ENCODE measurements at regions not wholly inside any gene's neighbourhood (a gene's known extent, or its start where the extent isn't known, plus 50 kb on each side); places are given as distances from the start of the nearest gene placed in this dataset.

DNA sequence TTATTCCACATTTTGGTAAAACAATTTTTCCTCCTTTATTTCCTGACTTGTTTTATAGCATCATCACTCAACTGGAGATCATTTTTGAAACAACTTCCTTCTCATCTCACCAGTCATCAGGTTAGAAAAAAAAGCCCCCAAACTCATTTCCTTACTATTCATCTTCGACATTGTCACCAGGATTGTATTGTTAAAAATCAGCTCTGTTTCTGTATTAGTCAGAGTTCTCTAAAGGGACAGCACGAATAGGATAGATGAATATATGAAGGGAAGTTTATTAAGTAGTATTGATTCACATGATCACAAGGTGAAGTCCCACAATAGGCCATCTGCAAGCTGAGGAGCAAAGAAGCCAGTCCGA lies 392.6 kb downstream of the FUT8 start:
- DNase-seq (ENCODE audit: extremely low read depth, low read depth): no peak
- H3K4me3 ChIP-seq (replicated peaks; ENCODE audit: low read depth, low read length): no peak overlapping the region
- TF ChIP-seq CTCF (IDR thresholded peaks at IDR 0.05; ENCODE audit: low read depth, low read length, missing control alignments): no peak

DNA sequence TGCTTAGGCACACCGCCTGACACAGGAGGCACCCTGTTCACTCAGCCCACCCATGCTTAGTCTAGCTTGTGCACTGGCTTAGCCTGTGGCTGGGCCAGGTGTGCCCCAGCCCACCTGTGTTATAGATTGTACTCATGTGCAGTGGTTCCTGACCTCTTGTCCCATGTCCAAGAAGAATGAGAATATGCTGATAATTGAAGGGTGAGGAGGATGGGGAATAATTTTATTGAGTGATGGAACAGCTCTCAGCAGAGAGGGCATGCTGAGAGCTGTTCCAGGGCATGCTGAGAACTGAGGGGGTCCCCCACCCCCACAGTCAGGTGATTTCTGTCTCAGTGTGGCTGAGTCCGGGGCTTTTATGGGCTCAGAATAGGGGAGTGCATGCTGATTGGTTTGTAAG lies 395.9 kb downstream of the FUT8 start:
- DNase-seq (ENCODE audit: extremely low read depth, low read depth): no peak
- H3K4me3 ChIP-seq (replicated peaks; ENCODE audit: low read depth, low read length): no peak overlapping the region
- no peak for TF ChIP-seq CTCF (IDR thresholded peaks at IDR 0.05; ENCODE audit: low read depth, low read length, missing control alignments)

- DNase-seq (ENCODE audit: extremely low read depth, low read depth): no peak
Measured at GRCh38 chr14:65810322-65810721, 397.8 kb downstream of the FUT8 start.

DNA sequence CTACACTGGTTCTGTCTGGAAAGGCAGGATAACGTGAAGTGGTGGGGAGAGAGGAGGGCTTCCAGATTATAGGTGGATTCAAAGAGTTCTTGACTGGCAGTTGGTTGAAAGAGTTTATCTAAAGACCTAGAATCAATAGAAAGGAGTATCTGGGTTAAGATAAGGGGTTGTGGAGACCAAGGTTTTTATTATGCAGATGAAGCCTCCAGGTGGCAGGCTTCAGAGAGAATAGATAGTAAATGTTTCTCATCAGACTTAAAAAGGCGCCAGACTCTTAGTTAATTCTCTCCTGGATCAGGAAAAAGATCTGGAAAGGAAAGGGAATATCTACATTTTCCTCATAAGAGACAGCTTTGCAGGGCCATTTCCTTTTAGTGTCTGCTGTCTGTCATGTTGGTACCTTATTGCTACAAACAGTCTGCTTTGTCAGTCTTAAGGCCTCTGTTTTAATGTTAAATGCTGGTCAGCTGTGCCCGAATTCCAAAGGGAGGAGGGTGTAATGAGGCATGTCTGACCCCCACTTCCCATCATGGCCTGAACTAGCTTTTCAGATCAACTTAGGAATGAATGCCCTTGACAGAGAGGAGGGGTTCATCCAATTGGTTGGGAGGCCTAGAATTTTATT lies 401.3 kb downstream of the FUT8 start:
- TF ChIP-seq CTCF (IDR thresholded peaks at IDR 0.05; ENCODE audit: low read depth, low read length, missing control alignments): no peak
- no peak overlapping the region for H3K4me3 ChIP-seq (replicated peaks; ENCODE audit: low read depth, low read length)
- DNase-seq (ENCODE audit: extremely low read depth, low read depth): no peak

More at GRCh38 chr14:65810322-65810721, 397.8 kb downstream of the FUT8 start:
- no peak overlapping the region for H3K4me3 ChIP-seq (replicated peaks; ENCODE audit: low read depth, low read length)
- no peak for TF ChIP-seq CTCF (IDR thresholded peaks at IDR 0.05; ENCODE audit: low read depth, low read length, missing control alignments)

DNA sequence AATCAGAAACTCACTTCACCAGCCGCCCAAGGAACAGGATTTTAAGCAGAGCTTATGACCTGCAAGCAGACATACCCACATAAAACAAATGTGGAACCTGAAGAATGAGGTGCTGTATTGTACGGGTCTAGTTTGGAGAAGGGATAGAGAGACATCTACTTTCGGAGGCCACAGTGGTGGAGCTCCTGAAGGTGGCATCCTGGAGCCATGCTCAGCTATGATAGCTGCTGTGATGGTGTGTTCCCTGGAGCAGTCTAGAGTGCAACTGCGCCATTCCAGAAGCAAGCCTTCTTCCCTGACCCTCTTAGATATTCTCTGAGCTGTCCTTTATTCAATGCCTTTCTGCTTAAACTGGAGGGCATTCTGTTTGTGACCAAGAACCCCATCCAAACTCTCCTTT lies 402.6 kb downstream of the FUT8 start:
- no peak for DNase-seq (ENCODE audit: extremely low read depth, low read depth)
- no peak overlapping the region for H3K4me3 ChIP-seq (replicated peaks; ENCODE audit: low read depth, low read length)

DNA sequence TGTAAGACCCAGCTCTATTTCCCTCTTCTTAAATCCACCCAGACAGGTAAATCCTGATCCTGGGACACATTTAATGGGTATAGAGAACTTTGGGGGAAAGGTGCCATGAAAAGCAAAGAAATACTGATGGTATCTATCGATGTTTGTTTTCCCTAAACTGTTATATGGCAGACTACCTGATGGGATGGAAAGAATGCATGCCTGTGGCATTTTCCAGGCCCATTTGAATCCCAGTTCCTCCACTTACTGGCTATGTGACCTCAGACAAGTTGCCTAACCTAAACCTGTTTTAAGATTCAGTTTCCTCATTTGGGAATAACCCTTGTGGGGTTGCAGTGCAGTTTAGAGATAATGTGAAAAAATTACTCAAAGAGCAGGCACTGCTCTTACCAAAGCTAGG lies 404.5 kb downstream of the FUT8 start:
- TF ChIP-seq CTCF (IDR thresholded peaks at IDR 0.05; ENCODE audit: low read depth, low read length, missing control alignments): no peak
- no peak overlapping the region for H3K4me3 ChIP-seq (replicated peaks; ENCODE audit: low read depth, low read length)
- DNase-seq (ENCODE audit: extremely low read depth, low read depth): no peak

More for the DNA sequence above, 402.6 kb downstream of the FUT8 start:
- TF ChIP-seq CTCF (IDR thresholded peaks at IDR 0.05; ENCODE audit: low read depth, low read length, missing control alignments): no peak

DNA sequence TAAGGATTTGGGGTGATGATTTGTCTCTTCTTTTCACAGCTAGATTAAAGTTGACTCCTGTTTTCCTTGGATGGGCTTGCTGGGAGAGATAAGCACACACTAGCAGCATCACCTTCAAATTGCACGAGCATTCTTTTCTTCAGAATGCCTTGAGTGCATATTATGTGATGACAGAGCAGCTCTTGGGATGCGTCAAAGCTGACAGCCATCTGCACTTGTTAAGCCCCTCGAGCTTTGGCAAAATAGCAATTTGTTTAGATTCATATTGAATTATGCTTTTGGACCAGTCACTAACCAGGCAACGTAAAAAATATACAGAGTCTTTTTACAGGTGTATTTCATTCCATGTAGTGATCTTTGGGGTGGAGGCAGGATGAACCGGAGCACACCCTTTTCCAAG lies 407.0 kb downstream of the FUT8 start:
- no peak overlapping the region for H3K4me3 ChIP-seq (replicated peaks; ENCODE audit: low read depth, low read length)
- no peak for TF ChIP-seq CTCF (IDR thresholded peaks at IDR 0.05; ENCODE audit: low read depth, low read length, missing control alignments)
- no peak for DNase-seq (ENCODE audit: extremely low read depth, low read depth)

All from HFF-Myc (cell line).